Breast epithelium (tissue), 4 donors: ENCODE measurements at regions not wholly inside any gene's neighbourhood (a gene's known extent, or its start where the extent isn't known, plus 50 kb on each side); places are given as distances from the start of the nearest gene placed in this dataset.

ENCODE experiments used
- DNase-seq, 2 donors: peaks; one replicate each; pipeline ENCODE4 v3.0.0-alpha.2; 2019; ENCODE audit warnings: low spot score in 2 of 2
- H3K27ac ChIP-seq, 2 donors: fragments of 200-600 bp; sonication (generic) in 1 of 2; one replicate each; pipeline ENCODE4 v1.5.1; 2016 to 2019; ENCODE audit warnings: mild to moderate bottlenecking in 1 of 2
- H3K27me3 ChIP-seq, 2 donors: fragments of 200-600 bp; sonication (generic) in 1 of 2; one replicate each; pipeline versions ENCODE4 v1.5.1 to v1.6.0; 2017 to 2019; ENCODE audit warnings: control low read depth in 1 of 2, mild to moderate bottlenecking in 1 of 2
- H3K36me3 ChIP-seq: fragments of 200-600 bp; one replicate; pipeline ENCODE4 v1.5.1; 2019
- H3K4me1 ChIP-seq, 2 donors: fragments of 200-600 bp; sonication (generic); one replicate each; pipeline ENCODE4 v1.5.1; 2016 to 2019; ENCODE audit warnings: control low read depth in 1 of 2
- H3K4me3 ChIP-seq, 3 donors: fragments of 200-600 bp; sonication (generic); 1 replicate in 2 of 3; 2 replicates in 1 of 3; pipeline ENCODE4 v1.5.1; 2016 to 2019; ENCODE audit warnings: mild to moderate bottlenecking in 3 of 3, moderate library complexity in 2 of 3
- H3K9me3 ChIP-seq, 2 donors: fragments of 200-600 bp; sonication (generic) in 1 of 2; one replicate each; pipeline ENCODE4 v1.5.1; 2016 to 2019; ENCODE audit warnings: control low read depth in 1 of 2
- POLR2A ChIP-seq: fragments of 450-650 bp; IDR thresholded peaks from one replicate; pipeline ENCODE4 v1.6.1; 2016; ENCODE audit warnings: antibody characterized with exemption, mild to moderate bottlenecking, moderate library complexity
- POLR2AphosphoS5 ChIP-seq, 3 donors: sonication (generic); formaldehyde crosslinking; IDR thresholded peaks; one replicate each; pipeline ENCODE4 v1.6.1; 2017; ENCODE audit warnings: antibody characterized with exemption in 3 of 3
- intact Hi-C: fragments of 100-400 bp; cut with DNase I; formaldehyde crosslinking; loops from one replicate; pipeline ENCODE4 v1.15.1; 2023; ENCODE audit warnings: low total_unique reads
- TF ChIP-seq, protein P1 (sequence below), 3 donors: fragments of 450-650 bp; IDR thresholded peaks; one replicate each; pipeline ENCODE4 v1.5.1; 2016 to 2017; ENCODE audit warnings: antibody characterized with exemption in 3 of 3, mild to moderate bottlenecking in 3 of 3, moderate library complexity in 3 of 3

DNA sequence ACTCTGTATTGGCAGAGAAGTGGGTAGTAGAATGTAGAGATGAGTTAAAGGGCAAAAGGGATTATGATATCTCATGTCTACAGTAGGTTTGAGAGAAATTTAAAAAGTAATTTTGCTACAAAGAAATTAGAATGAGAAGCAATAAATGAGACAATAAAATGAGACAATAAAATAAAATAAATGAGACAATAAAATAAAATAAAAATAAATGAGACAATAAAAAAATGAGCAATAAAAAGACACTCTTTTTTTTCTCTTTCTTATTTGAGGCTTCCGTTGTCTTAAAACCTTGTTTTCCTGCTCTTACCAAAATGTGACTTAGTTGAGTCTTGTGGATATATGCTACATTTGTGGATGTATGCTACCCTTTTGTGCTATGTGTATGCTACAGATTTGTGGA is 615.4 kb upstream of the PKDCC start:
- Histone ChIP-seq H3K36me3 (no peaks in the 10 kb centered on the region), H3K27me3 (no peaks in the 10 kb centered on the region), H3K27ac (no peak overlapping the region), H3K9me3 (no peaks in the 10 kb centered on the region), H3K4me3 (no peak overlapping the region), H3K4me1 (no peaks in the 10 kb centered on the region)
- no peak for DNase-seq
- intact Hi-C loops: no loop called here
- no peak for TF ChIP-seq POLR2A
- TF ChIP-seq, protein P1, sequence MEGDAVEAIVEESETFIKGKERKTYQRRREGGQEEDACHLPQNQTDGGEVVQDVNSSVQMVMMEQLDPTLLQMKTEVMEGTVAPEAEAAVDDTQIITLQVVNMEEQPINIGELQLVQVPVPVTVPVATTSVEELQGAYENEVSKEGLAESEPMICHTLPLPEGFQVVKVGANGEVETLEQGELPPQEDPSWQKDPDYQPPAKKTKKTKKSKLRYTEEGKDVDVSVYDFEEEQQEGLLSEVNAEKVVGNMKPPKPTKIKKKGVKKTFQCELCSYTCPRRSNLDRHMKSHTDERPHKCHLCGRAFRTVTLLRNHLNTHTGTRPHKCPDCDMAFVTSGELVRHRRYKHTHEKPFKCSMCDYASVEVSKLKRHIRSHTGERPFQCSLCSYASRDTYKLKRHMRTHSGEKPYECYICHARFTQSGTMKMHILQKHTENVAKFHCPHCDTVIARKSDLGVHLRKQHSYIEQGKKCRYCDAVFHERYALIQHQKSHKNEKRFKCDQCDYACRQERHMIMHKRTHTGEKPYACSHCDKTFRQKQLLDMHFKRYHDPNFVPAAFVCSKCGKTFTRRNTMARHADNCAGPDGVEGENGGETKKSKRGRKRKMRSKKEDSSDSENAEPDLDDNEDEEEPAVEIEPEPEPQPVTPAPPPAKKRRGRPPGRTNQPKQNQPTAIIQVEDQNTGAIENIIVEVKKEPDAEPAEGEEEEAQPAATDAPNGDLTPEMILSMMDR (IDR thresholded peaks at IDR 0.05): no peak
- TF ChIP-seq POLR2AphosphoS5 (IDR thresholded peaks at IDR 0.05): no peak

DNA sequence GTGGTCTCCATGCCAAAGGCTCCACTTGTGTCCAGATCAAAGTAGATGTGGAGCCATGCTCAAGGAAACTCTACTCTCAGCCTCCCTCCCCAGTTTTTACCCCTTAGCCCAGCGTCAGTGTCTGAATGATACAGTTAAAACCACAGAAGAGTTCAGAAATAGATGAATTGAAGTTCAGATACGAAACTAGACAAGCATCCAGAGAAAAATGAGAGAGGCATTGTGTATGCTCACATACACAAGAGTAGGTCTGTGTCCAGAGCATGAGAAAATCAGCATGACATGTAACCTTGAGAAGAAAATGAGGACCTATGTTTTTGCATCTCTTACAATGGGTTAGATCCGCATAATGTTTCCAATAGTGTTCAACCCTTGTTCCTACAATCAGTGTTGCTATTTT is 612.8 kb upstream of the PKDCC start:
- no peak overlapping the region for H3K27ac ChIP-seq
- intact Hi-C loops: no loop called here
- no peaks in the 10 kb centered on the region for H3K9me3 ChIP-seq
- no peaks in the 10 kb centered on the region for H3K4me1 ChIP-seq
- no peaks in the 10 kb centered on the region for H3K27me3 ChIP-seq
- no peaks in the 10 kb centered on the region for H3K36me3 ChIP-seq
- TF ChIP-seq, protein P1 (IDR thresholded peaks at IDR 0.05): no peak
- TF ChIP-seq POLR2A: no peak
- no peak for TF ChIP-seq POLR2AphosphoS5 (IDR thresholded peaks at IDR 0.05)
- no peak overlapping the region for H3K4me3 ChIP-seq
- no peak for DNase-seq

DNA sequence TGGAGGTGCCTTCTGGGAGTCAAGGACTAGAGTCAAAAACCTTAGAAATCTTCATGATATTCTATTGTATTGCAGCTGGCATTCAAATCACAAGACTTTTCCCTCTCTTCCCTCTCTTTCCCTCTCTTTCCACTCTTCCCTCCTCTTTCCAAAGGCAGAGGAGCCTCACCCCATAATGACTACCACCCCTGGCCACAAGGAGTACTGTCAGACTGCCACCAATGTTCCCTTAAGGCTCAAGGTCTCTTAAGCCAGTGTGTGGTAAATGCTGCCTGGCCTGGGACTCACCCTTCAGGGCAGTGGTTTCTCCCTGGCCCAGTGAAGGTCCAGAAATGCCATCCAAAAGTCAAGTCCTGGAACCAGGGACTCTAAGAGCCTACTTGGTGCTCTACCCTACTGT is 605.9 kb upstream of the PKDCC start:
- TF ChIP-seq, protein P1 (IDR thresholded peaks at IDR 0.05): no peak
- TF ChIP-seq POLR2A (no peak), POLR2AphosphoS5 (IDR thresholded peaks at IDR 0.05) (no peak)
- Histone ChIP-seq H3K36me3 (no peaks in the 10 kb centered on the region), H3K27ac (no peak overlapping the region), H3K4me3 (no peak overlapping the region), H3K4me1 (no peaks in the 10 kb centered on the region), H3K9me3 (no peaks in the 10 kb centered on the region), H3K27me3 (no peaks in the 10 kb centered on the region)
- no peak for DNase-seq
- intact Hi-C loops: no loop called here

DNA sequence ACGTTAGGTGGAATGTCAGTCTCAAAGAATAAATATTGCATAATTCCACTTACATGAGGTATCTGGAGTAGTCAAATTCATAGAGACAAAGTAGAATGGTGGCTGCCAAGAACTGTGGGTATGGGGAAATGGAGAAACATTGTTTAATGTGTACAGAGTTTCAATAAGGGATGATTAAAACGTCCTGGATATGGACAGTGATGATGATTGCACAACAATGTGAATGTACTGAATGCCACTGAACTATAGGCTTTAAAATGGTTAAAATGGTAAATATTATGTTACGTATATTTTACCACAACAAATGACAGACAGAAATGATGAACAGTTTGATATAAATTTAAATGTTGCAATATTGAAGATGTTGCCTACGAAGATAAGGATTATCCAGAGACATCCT is 602.0 kb upstream of the PKDCC start:
- no peak overlapping the region for H3K27ac ChIP-seq
- no peaks in the 10 kb centered on the region for H3K36me3 ChIP-seq
- H3K9me3 ChIP-seq: no peaks in the 10 kb centered on the region
- no peaks in the 10 kb centered on the region for H3K27me3 ChIP-seq
- H3K4me3 ChIP-seq: no peak overlapping the region
- intact Hi-C loops: no loop called here
- TF ChIP-seq POLR2AphosphoS5 (IDR thresholded peaks at IDR 0.05): no peak
- no peak for TF ChIP-seq POLR2A
- TF ChIP-seq, protein P1 (IDR thresholded peaks at IDR 0.05): no peak
- H3K4me1 ChIP-seq: no peaks in the 10 kb centered on the region
- DNase-seq: no peak

DNA sequence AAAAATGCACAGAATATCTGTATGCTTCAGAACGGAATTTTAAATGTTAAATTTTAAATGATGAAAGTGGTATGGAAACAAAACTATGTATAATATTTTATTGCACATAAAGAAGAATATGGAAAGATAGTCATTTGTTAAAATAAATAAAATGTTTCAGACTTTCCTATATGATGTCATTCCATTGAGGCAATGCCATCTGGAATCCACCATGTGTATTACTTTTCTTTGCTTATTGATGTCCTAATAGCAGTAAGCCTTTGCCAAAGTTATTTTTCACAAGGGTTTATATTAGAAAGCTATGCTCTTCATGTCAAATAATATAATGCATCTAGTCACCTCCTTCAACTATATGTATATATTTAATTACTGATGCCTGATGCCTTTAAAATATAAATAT is 601.6 kb upstream of the PKDCC start:
- Histone ChIP-seq H3K9me3 (no peaks in the 10 kb centered on the region), H3K27ac (no peak overlapping the region), H3K27me3 (no peaks in the 10 kb centered on the region), H3K4me1 (no peaks in the 10 kb centered on the region), H3K36me3 (no peaks in the 10 kb centered on the region), H3K4me3 (no peak overlapping the region)
- TF ChIP-seq POLR2AphosphoS5 (IDR thresholded peaks at IDR 0.05): no peak
- TF ChIP-seq, protein P1 (IDR thresholded peaks at IDR 0.05): no peak
- TF ChIP-seq POLR2A: no peak
- no peak for DNase-seq
- intact Hi-C loops: no loop called here
